GM21367 (cell line): ENCODE measurements at regions not wholly inside any gene's neighbourhood (a gene's known extent, or its start where the extent isn't known, plus 50 kb on each side); places are given as distances from the start of the nearest gene placed in this dataset.

Experiments
- ATAC-seq: cut with Tn5 transposase; IDR thresholded peaks from one replicate; pipeline ENCODE4 v1.9.1; 2021; ENCODE audit not compliant: unreplicated experiment

- no peak for ATAC-seq
Measured at GRCh38 chr3:18008706-18009368, 266.4 kb upstream of the TBC1D5 start.

GRCh38 chr3:18007980-18008379 is 265.5 kb upstream of the TBC1D5 start:
- no peak for ATAC-seq

- ATAC-seq: no peak
Measured at GRCh38 chr3:17995769-17996168, 253.3 kb upstream of the TBC1D5 start.

- ATAC-seq: no peak
Measured at GRCh38 chr3:17994167-17994566, 251.7 kb upstream of the TBC1D5 start.

GRCh38 chr3:17990390-17990789 is 248.0 kb upstream of the TBC1D5 start:
- no peak for ATAC-seq

GRCh38 chr3:17986348-17986816 is 244.0 kb upstream of the TBC1D5 start:
- ATAC-seq: no peak

GRCh38 chr3:17985658-17986347 is 243.4 kb upstream of the TBC1D5 start:
- no peak for ATAC-seq

- no peak for ATAC-seq
Measured at GRCh38 chr3:17983106-17983505, 240.7 kb upstream of the TBC1D5 start.

GRCh38 chr3:17982211-17982880 is 239.9 kb upstream of the TBC1D5 start:
- no peak for ATAC-seq

- no peak for ATAC-seq
Measured at GRCh38 chr3:17980863-17981262, 238.4 kb upstream of the TBC1D5 start.

GRCh38 chr3:17979911-17980310 is 237.5 kb upstream of the TBC1D5 start:
- no peak for ATAC-seq

- no peak for ATAC-seq
Measured at GRCh38 chr3:17979252-17979651, 236.8 kb upstream of the TBC1D5 start.

- no peak for ATAC-seq
Measured at GRCh38 chr3:17974206-17974841, 231.9 kb upstream of the TBC1D5 start.

GRCh38 chr3:17972959-17973906 is 230.8 kb upstream of the TBC1D5 start:
- ATAC-seq: no peak

- ATAC-seq: no peak
Measured at GRCh38 chr3:17972476-17972875, 230.0 kb upstream of the TBC1D5 start.

GRCh38 chr3:17972030-17972429 is 229.6 kb upstream of the TBC1D5 start:
- no peak for ATAC-seq

GRCh38 chr3:17969985-17970568 is 227.6 kb upstream of the TBC1D5 start:
- no peak for ATAC-seq

- no peak for ATAC-seq
Measured at GRCh38 chr3:17969244-17969643, 226.8 kb upstream of the TBC1D5 start.

GRCh38 chr3:17967953-17968607 is 225.6 kb upstream of the TBC1D5 start:
- ATAC-seq: no peak

GRCh38 chr3:17967111-17967510 is 224.7 kb upstream of the TBC1D5 start:
- no peak for ATAC-seq
